PFSK-1 (cell line): ENCODE measurements at regions not wholly inside any gene's neighbourhood (a gene's known extent, or its start where the extent isn't known, plus 50 kb on each side); places are given as distances from the start of the nearest gene placed in this dataset.

Experiments used
- FOXP2 ChIP-seq: optimal IDR thresholded peaks from 2 replicates; pipeline ENCODE3; 2011; ENCODE audit warnings: borderline replicate concordance, control low read depth, inconsistent platforms; ENCODE audit not compliant: insufficient read depth; ENCODE audit errors: extremely low read length, extremely low read depth
- POLR2AphosphoS5 ChIP-seq: IDR thresholded peaks from 2 replicates; pipeline ENCODE4 v1.6.1; 2012; ENCODE audit warnings: low read depth, mild to moderate bottlenecking, control low read depth, low read length, moderate library complexity
- REST ChIP-seq, 2 experiments: IDR thresholded peaks; 2 replicates each; pipeline versions ENCODE4 v1.6.1 to v1.8.0; 2011 to 2012; ENCODE audit warnings: low read depth in 2 of 2, low read length in 2 of 2, control low read depth in 1 of 2, inconsistent platforms in 1 of 2, mild to moderate bottlenecking in 1 of 2, moderate library complexity in 1 of 2; ENCODE audit not compliant: insufficient read depth in 1 of 2
- SIN3A ChIP-seq: IDR thresholded peaks from 2 replicates; pipeline ENCODE4 v1.6.1; 2012; ENCODE audit warnings: mild to moderate bottlenecking, low read length, moderate library complexity, borderline replicate concordance; ENCODE audit not compliant: insufficient read depth
- TAF1 ChIP-seq: IDR thresholded peaks from 2 replicates; pipeline ENCODE4 v1.6.1; 2012; ENCODE audit warnings: low read length, control low read depth, borderline replicate concordance; ENCODE audit not compliant: insufficient read depth

DNA sequence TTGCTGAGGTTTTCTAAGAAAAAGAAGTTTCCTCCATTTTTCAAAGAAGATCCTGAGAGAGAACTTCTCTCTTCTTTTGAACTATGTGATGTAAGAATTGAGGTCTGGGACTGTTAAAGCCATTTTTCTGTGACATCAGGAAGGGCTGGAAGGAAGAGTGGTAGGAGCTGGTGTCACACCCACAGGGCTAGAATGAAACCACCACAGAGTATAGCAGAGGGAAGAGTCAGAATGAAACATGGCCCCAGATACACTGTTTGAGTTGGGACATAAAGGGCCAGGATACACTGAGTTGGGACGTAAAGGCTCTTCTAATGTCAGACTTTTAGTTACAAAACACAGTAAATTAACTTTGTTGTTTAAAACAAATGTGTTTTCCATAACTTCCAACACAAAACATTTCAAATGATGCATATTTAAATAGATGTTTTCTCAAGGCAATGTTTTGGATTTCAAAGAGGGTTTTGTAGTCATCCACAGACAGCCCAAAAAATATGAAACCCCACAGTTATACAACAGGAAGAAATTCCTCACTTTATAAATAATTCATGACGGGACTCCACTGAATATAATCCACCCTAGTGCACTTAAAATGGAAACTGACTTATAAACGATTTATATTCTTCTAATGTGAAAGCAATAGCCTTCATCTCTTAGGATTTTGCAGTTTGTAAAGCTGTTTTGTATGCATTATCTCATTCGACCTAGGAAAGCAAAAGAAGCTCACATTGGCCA is 72.5 kb downstream of the LIG4 start:
- TF ChIP-seq SIN3A = no peak
- no peak for TF ChIP-seq POLR2AphosphoS5
- no peak for TF ChIP-seq TAF1
- no peak for TF ChIP-seq REST (IDR thresholded peaks at IDR 0.05; ENCODE audit: insufficient read depth in 1 of 2, low read depth in 2 of 2, low read length in 2 of 2)
- TF ChIP-seq FOXP2 = no peak
